CD14-positive monocyte (primary cell): ENCODE measurements at regions not wholly inside any gene's neighbourhood (a gene's known extent, or its start where the extent isn't known, plus 50 kb on each side); places are given as distances from the start of the nearest gene placed in this dataset.

Experiments used
- DNase-seq, 3 donors: peaks; one replicate each; pipeline ENCODE4 v3.0.0-alpha.2; 2011 to 2022
- H2AFZ ChIP-seq: 2 replicates; pipeline ENCODE4 v1.6.0; 2012; ENCODE audit warnings: mild to moderate bottlenecking, low read depth, low read length, inconsistent platforms; ENCODE audit not compliant: insufficient read depth, poor library complexity, severe bottlenecking
- H3K27ac ChIP-seq, 2 donors: 1 replicate in 1 of 2; 2 replicates in 1 of 2; pipeline ENCODE4 v1.5.1; 2012 to 2013; ENCODE audit warnings: low read length in 2 of 2, control low read depth in 1 of 2, inconsistent platforms in 1 of 2, low read depth in 1 of 2, mild to moderate bottlenecking in 1 of 2
- H3K27me3 ChIP-seq, 2 donors: one replicate each; pipeline versions ENCODE4 v1.6.0 to v1.6.1; 2011 to 2013; ENCODE audit warnings: low read length in 2 of 2; ENCODE audit not compliant: control insufficient read depth in 2 of 2, insufficient read depth in 2 of 2
- H3K36me3 ChIP-seq, 2 donors: replicated peaks in 1 of 2; 1 replicate in 1 of 2; 2 replicates in 1 of 2; pipeline versions ENCODE4 v1.5.1 to v1.6.1; 2012 to 2013; ENCODE audit warnings: low read length in 2 of 2, control low read depth in 1 of 2, inconsistent platforms in 1 of 2, mild to moderate bottlenecking in 1 of 2; ENCODE audit not compliant: insufficient read depth in 2 of 2, control insufficient read depth in 1 of 2
- H3K4me1 ChIP-seq, 2 donors: 1 replicate in 1 of 2; 2 replicates in 1 of 2; pipeline versions ENCODE4 v1.5.1 to v1.6.1; 2012 to 2013; ENCODE audit warnings: low read length in 2 of 2, control low read depth in 1 of 2, inconsistent platforms in 1 of 2, mild to moderate bottlenecking in 1 of 2, moderate library complexity in 1 of 2; ENCODE audit not compliant: insufficient read depth in 2 of 2, control insufficient read depth in 1 of 2
- H3K4me2 ChIP-seq: replicated peaks from 2 replicates; pipeline ENCODE3; 2012; ENCODE audit warnings: low read length, moderate library complexity, mild to moderate bottlenecking; ENCODE audit not compliant: poor library complexity, severe bottlenecking; ENCODE audit errors: extremely low read depth
- H3K4me3 ChIP-seq, 3 experiments: fragments of 200-600 bp in 1 of 3; sonication (generic) in 1 of 3; replicated peaks in 1 of 3; 1 replicate in 2 of 3; 2 replicates in 1 of 3; pipeline ENCODE4 v1.5.1; 2011 to 2013; ENCODE audit warnings: low read length in 3 of 3, mild to moderate bottlenecking in 3 of 3, control low read depth in 2 of 3, low read depth in 2 of 3, inconsistent platforms in 1 of 3, moderate library complexity in 1 of 3
- H3K79me2 ChIP-seq: 2 replicates; pipeline ENCODE4 v1.6.0; 2012; ENCODE audit warnings: mild to moderate bottlenecking, control low read depth, inconsistent platforms, low read length, moderate library complexity; ENCODE audit not compliant: insufficient read depth
- H3K9ac ChIP-seq: 2 replicates; pipeline ENCODE4 v1.6.0; 2017; ENCODE audit warnings: low read length, mild to moderate bottlenecking; ENCODE audit not compliant: insufficient read depth, poor library complexity, severe bottlenecking
- H3K9me3 ChIP-seq, 2 donors: replicated peaks in 1 of 2; 1 replicate in 1 of 2; 2 replicates in 1 of 2; pipeline versions ENCODE4 v1.5.1 to v1.6.1; 2012 to 2013; ENCODE audit warnings: low read length in 2 of 2, control low read depth in 1 of 2; ENCODE audit not compliant: control insufficient read depth in 1 of 2, insufficient read depth in 1 of 2
- H4K20me1 ChIP-seq: 2 replicates; pipeline ENCODE4 v1.6.0; 2012; ENCODE audit warnings: mild to moderate bottlenecking, low read length, control low read depth, moderate library complexity; ENCODE audit not compliant: insufficient read depth
- H3K27ac Mint-ChIP-seq, 7 donors: one replicate each; pipeline ENCODE4 v1.8.0; 2020; ENCODE audit warnings: mild to moderate bottlenecking in 7 of 7, mixed read lengths in 7 of 7, moderate library complexity in 6 of 7, inconsistent platforms in 2 of 7
- H3K27me3 Mint-ChIP-seq, 3 donors: one replicate each; pipeline ENCODE4 v1.8.0; 2021 to 2022; ENCODE audit warnings: low read depth in 3 of 3, mild to moderate bottlenecking in 3 of 3, mixed read lengths in 3 of 3, moderate library complexity in 3 of 3, inconsistent platforms in 1 of 3
- H3K36me3 Mint-ChIP-seq, 2 donors: one replicate each; pipeline ENCODE4 v1.8.0; 2020; ENCODE audit warnings: mixed read lengths in 2 of 2, inconsistent platforms in 1 of 2, mild to moderate bottlenecking in 1 of 2
- H3K4me1 Mint-ChIP-seq: one replicate; pipeline ENCODE4 v1.8.0; 2020; ENCODE audit warnings: mild to moderate bottlenecking, mixed read lengths
- H3K4me3 Mint-ChIP-seq, 2 donors: one replicate each; pipeline ENCODE4 v1.8.0; 2020; ENCODE audit warnings: mild to moderate bottlenecking in 2 of 2, mixed read lengths in 2 of 2, moderate library complexity in 1 of 2
- H3K9me3 Mint-ChIP-seq, 7 donors: one replicate each; pipeline ENCODE4 v1.8.0; 2020 to 2022; ENCODE audit warnings: mixed read lengths in 7 of 7, mild to moderate bottlenecking in 6 of 7, moderate library complexity in 6 of 7, inconsistent platforms in 2 of 7
- WGBS: methylation state at CpG from one replicate; pipeline ENCODE4 v1.1.5; 2013; ENCODE audit warnings: missing lambda C conversion rate; ENCODE audit not compliant: insufficient coverage; 5-methylcytosine and 5-hydroxymethylcytosine counted together
- intact Hi-C, 2 donors: fragments of 100-400 bp; cut with micrococcal nuclease; formaldehyde crosslinking; loops; one replicate each; pipeline versions ENCODE4 v1.15.0 to v1.15.1; 2023
- TF ChIP-seq, protein P1 (sequence below): fragments of 200-600 bp; IDR thresholded peaks from one replicate; pipeline ENCODE4 v1.8.0; 2022; ENCODE audit warnings: antibody characterized with exemption, mild to moderate bottlenecking

DNA sequence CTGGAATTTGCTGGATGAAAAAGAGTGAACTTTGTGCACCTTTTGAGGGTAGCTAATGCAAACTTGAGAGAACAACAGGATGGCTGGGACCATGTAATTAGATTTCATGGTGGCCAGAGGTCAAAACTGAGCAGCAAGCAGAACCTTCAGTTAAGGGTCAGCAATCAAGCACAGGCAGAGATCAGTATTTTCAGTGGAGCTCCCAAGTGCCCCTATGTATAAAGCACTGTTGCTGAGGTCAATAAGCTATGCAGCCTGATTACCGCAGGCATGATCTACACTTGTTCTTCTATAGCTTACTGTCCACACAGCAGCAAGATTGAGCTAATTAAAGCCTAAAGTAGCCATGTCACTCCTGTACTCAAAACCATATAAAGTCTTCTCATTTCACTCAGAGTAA lies 62.1 kb upstream of the TMC1 start:
- Histone ChIP-seq H3K9me3 (no peaks in the 10 kb centered on the region), H4K20me1 (no peaks in the 10 kb centered on the region), H3K27me3 (no peaks in the 10 kb centered on the region), H3K9ac (no peak overlapping the region), H3K79me2 (no peaks in the 10 kb centered on the region), H2AFZ (no peak overlapping the region), H3K4me1 (peaks cover 4 to 5% of the 10 kb centered on the region in 2 donors), H3K4me2 (no peak overlapping the region), H3K36me3 (no peaks in the 10 kb centered on the region), H3K4me3 (no peak overlapping the region), H3K27ac (no peak overlapping the region)
- H3K4me3 Mint-ChIP-seq, result no peak overlapping the region
- H3K4me1 Mint-ChIP-seq, result peaks cover 8% of the 10 kb centered on the region
- peaks cover 0 to 4% of the 10 kb centered on the region in 2 donors for H3K36me3 Mint-ChIP-seq
- peaks cover 2 to 9% (median 4%) of the 10 kb centered on the region in 3 donors for H3K27me3 Mint-ChIP-seq
- H3K27ac Mint-ChIP-seq, result no peak overlapping the region
- intact Hi-C loops, result no loop called here
- TF ChIP-seq, protein P1, sequence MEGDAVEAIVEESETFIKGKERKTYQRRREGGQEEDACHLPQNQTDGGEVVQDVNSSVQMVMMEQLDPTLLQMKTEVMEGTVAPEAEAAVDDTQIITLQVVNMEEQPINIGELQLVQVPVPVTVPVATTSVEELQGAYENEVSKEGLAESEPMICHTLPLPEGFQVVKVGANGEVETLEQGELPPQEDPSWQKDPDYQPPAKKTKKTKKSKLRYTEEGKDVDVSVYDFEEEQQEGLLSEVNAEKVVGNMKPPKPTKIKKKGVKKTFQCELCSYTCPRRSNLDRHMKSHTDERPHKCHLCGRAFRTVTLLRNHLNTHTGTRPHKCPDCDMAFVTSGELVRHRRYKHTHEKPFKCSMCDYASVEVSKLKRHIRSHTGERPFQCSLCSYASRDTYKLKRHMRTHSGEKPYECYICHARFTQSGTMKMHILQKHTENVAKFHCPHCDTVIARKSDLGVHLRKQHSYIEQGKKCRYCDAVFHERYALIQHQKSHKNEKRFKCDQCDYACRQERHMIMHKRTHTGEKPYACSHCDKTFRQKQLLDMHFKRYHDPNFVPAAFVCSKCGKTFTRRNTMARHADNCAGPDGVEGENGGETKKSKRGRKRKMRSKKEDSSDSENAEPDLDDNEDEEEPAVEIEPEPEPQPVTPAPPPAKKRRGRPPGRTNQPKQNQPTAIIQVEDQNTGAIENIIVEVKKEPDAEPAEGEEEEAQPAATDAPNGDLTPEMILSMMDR, result no peak
- DNase-seq, result no peak
- H3K9me3 Mint-ChIP-seq, result peaks cover 0 to 2% (median 0%) of the 10 kb centered on the region in 7 donors
- 100% methylated on average over 1 of the region's 1 CpG for WGBS

DNA sequence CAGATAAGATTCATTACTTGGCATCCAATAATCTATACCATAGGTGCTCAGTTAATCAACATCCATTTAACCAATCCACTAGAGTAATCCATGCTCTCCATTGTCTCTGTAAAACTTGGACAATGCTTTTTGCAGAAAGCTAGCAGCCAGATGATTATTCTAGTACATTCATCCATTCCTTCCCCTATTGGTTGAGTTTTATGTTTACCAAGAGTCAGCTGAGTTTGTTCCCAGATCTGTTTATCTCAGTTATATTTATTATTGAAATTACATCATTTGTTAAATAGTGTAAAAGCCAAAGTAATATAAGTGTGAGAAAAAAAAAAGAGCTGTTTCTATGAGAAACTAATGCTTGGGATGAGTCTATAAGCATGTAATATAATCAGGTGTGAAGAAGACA lies 63.3 kb upstream of the TMC1 start:
- DNase-seq, result no peak
- Histone ChIP-seq H3K79me2 (no peaks in the 10 kb centered on the region), H3K27me3 (no peaks in the 10 kb centered on the region), H3K4me2 (no peak overlapping the region), H3K27ac (no peak overlapping the region), H3K9ac (no peak overlapping the region), H3K9me3 (no peaks in the 10 kb centered on the region), H4K20me1 (no peaks in the 10 kb centered on the region), H3K4me1 (no peaks in the 10 kb centered on the region), H3K36me3 (no peaks in the 10 kb centered on the region), H3K4me3 (no peak overlapping the region), H2AFZ (no peak overlapping the region)
- Mint-ChIP-seq H3K4me1 (peaks cover 4% of the 10 kb centered on the region), H3K27ac (no peak overlapping the region), H3K4me3 (no peak overlapping the region), H3K9me3 (peaks cover 0 to 2% (median 0%) of the 10 kb centered on the region in 7 donors), H3K36me3 (peaks cover 0 to 4% of the 10 kb centered on the region in 2 donors), H3K27me3 (peaks cover 2 to 9% (median 4%) of the 10 kb centered on the region in 3 donors)
- intact Hi-C loops, result no loop called here
- TF ChIP-seq, protein P1, result no peak
